ENCODE measurements at regions not wholly inside any gene's neighbourhood (a gene's known extent, or its start where the extent isn't known, plus 50 kb on each side); places are given as distances from the start of the nearest gene placed in this dataset.
"Not testable (repeated sequence)": the region's sequence is repeated elsewhere in the genome, so short reads cannot be mapped to it uniquely, and the experiment has no call there.

- no peak overlapping the region for H3K27ac Mint-ChIP-seq
- no peak for DNase-seq
- H3K27me3 Mint-ChIP-seq (ENCODE audit: low read depth in 3 of 3), result peaks cover 0 to 4% (median 1%) of the 10 kb centered on the region in 3 donors
- H3K36me3 Mint-ChIP-seq, result no peaks in the 10 kb centered on the region
- no peaks in the 10 kb centered on the region for H3K4me1 Mint-ChIP-seq
- H3K4me3 Mint-ChIP-seq, result no peak overlapping the region
- H3K9me3 Mint-ChIP-seq, result peaks cover 22 to 46% (median 39%) of the 10 kb centered on the region in 6 donors
Measured at GRCh38 chr4:19159874-19160273, 1091.8 kb upstream of the SLIT2 start.

GRCh38 chr4:19158107-19158809 lies 1093.4 kb upstream of the SLIT2 start:
- peaks cover 0 to 4% (median 1%) of the 10 kb centered on the region in 3 donors for H3K27me3 Mint-ChIP-seq (ENCODE audit: low read depth in 3 of 3)
- no peaks in the 10 kb centered on the region for H3K36me3 Mint-ChIP-seq

DNA sequence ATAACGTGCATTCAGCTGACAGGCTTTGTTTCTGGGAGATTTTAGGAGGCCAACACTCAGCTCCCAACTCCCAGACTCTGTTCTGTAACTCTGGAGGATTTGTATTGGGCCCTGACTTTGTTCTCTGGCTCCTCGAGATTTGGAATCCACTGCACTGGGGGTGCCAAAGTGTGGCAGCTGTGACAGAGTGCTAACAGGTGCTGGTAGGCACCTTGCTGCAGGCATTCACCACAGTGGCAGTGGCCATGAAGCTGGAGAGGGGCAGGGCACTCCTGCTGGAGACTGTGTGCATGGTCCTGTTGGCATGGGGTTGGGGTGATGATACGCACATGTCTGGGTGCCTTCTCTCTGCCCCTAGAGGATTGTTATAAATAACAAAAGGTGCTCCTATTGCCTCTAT lies 1094.9 kb upstream of the SLIT2 start:
- DNase-seq, result no peak
- no peaks in the 10 kb centered on the region for H3K4me1 Mint-ChIP-seq
- no peaks in the 10 kb centered on the region for H3K36me3 Mint-ChIP-seq
- peaks cover 14 to 69% (median 47%) of the 10 kb centered on the region in 6 donors for H3K9me3 Mint-ChIP-seq
- peaks cover 0 to 2% (median 1%) of the 10 kb centered on the region in 3 donors for H3K27me3 Mint-ChIP-seq (ENCODE audit: low read depth in 3 of 3)
- H3K27ac Mint-ChIP-seq, result no peak overlapping the region
- H3K4me3 Mint-ChIP-seq, result no peak overlapping the region

More at GRCh38 chr4:19158107-19158809, 1093.4 kb upstream of the SLIT2 start:
- Mint-ChIP-seq H3K4me3 (no peak overlapping the region), H3K9me3 (peaks cover 14 to 59% (median 45%) of the 10 kb centered on the region in 6 donors), H3K4me1 (no peaks in the 10 kb centered on the region), H3K27ac (no peak overlapping the region)
- no peak for DNase-seq

- Mint-ChIP-seq H3K36me3 (no peaks in the 10 kb centered on the region), H3K9me3 (peaks cover 14 to 66% (median 44%) of the 10 kb centered on the region in 6 donors), H3K27ac (no peak overlapping the region), H3K27me3 (ENCODE audit: low read depth in 3 of 3) (peaks cover 0 to 2% (median 1%) of the 10 kb centered on the region in 3 donors), H3K4me3 (no peak overlapping the region), H3K4me1 (no peaks in the 10 kb centered on the region)
- no peak for DNase-seq
Measured at GRCh38 chr4:19155568-19155967, 1096.1 kb upstream of the SLIT2 start.

DNA sequence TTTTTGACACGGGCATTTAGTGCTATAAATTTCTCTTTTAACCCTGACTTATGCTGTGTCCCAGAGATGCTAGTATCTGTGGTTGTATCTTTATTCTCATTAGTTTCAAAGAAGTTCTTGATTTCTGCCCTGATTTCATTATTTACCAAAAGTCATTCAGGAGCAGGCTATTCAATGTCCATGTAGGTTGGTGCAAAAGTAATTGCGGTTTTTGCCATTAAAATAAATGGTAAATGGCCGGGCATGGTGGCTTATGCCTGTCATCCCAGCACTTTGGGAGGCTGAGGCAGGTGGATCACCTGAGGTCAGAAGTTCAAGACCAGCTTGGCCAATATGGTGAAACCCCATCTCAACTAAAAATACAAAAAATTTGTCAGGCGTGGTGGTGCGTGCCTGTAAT lies 1097.4 kb upstream of the SLIT2 start:
- H3K27ac Mint-ChIP-seq; H3K27me3 Mint-ChIP-seq (ENCODE audit: low read depth in 3 of 3); DNase-seq; H3K36me3 Mint-ChIP-seq; H3K4me1 Mint-ChIP-seq; H3K4me3 Mint-ChIP-seq: not testable (repeated sequence)
- peaks cover 14 to 70% (median 40%) of the 10 kb centered on the region in 6 donors for H3K9me3 Mint-ChIP-seq

DNA sequence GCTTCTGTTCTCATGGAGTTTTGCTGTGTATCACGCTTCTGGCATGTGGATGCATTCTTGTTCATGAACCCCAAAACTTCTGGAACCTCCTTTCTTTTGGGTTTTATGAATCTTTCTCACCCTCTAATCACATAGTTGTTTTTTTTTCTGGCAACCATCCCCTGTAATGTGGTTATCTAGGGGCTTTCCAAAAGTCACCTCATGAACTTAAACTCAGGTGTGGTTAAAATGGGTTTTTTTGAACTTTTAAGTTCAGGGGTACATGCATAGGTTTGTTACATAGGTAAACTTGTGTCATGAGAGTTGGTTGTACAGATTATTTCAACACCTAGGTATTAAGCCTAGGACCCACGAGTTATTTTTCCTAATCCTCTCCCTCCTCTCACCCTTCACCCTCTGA lies 1099.4 kb upstream of the SLIT2 start:
- DNase-seq, result no peak
- H3K4me1 Mint-ChIP-seq, result no peaks in the 10 kb centered on the region
- H3K4me3 Mint-ChIP-seq, result no peak overlapping the region
- no peak overlapping the region for H3K27ac Mint-ChIP-seq
- H3K9me3 Mint-ChIP-seq, result peaks cover 12 to 65% (median 40%) of the 10 kb centered on the region in 6 donors
- H3K27me3 Mint-ChIP-seq (ENCODE audit: low read depth in 3 of 3), result peaks cover 0 to 2% (median 1%) of the 10 kb centered on the region in 3 donors
- no peaks in the 10 kb centered on the region for H3K36me3 Mint-ChIP-seq

DNA sequence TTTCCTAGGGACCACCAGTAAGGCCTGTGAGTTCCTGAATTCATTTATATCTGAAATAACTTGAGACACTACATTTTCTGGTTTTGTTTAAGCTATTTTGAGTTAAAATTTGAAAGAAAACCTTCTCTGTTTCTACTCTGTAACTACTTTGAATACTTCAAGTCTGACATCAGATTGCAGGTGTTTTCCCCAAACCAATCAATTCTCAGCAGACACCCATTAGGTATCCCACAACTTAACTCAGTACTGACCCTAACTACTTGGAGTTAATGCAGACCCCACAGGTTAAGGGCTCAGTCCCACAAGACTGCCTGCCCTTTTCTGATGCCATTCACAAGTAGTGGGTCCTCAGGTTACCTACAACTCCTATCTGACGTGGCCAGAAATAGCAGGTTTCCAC lies 1100.0 kb upstream of the SLIT2 start:
- H3K27me3 Mint-ChIP-seq (ENCODE audit: low read depth in 3 of 3), result peaks cover 0 to 2% (median 1%) of the 10 kb centered on the region in 3 donors
- DNase-seq, result no peak
- peaks cover 9 to 63% (median 35%) of the 10 kb centered on the region in 6 donors for H3K9me3 Mint-ChIP-seq
- H3K4me1 Mint-ChIP-seq, result no peaks in the 10 kb centered on the region
- H3K36me3 Mint-ChIP-seq, result no peaks in the 10 kb centered on the region
- H3K4me3 Mint-ChIP-seq, result no peak overlapping the region
- H3K27ac Mint-ChIP-seq, result no peak overlapping the region

DNA sequence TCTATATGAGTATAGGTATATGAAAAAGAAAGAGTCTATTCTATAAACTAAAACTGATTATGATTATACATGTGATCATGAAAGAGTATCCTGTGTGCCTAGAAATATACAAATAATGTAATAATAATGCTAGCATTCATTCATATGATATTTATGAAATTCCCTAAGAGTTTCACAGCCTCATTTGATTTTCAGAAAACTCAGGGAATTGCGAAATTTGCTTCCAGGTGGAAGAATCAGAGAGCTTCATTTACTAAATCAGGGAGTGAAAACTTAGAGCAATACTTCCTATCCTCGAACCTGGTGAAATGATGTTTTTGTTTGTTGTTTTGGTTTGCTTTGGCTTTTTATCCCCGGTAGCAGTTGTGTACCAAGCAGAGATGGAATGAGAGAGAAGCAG lies 1105.7 kb upstream of the SLIT2 start:
- no peaks in the 10 kb centered on the region for H3K4me1 Mint-ChIP-seq
- no peaks in the 10 kb centered on the region for H3K27me3 Mint-ChIP-seq (ENCODE audit: low read depth in 3 of 3)
- no peak for DNase-seq
- peaks cover 6 to 46% (median 12%) of the 10 kb centered on the region in 6 donors for H3K9me3 Mint-ChIP-seq
- no peaks in the 10 kb centered on the region for H3K36me3 Mint-ChIP-seq
- no peak overlapping the region for H3K4me3 Mint-ChIP-seq
- no peak overlapping the region for H3K27ac Mint-ChIP-seq

- H3K4me1 Mint-ChIP-seq, result no peaks in the 10 kb centered on the region
- H3K27ac Mint-ChIP-seq, result no peak overlapping the region
- no peak overlapping the region for H3K4me3 Mint-ChIP-seq
- DNase-seq, result no peak
- no peaks in the 10 kb centered on the region for H3K27me3 Mint-ChIP-seq (ENCODE audit: low read depth in 3 of 3)
- no peaks in the 10 kb centered on the region for H3K36me3 Mint-ChIP-seq
- peaks cover 0 to 54% (median 16%) of the 10 kb centered on the region in 6 donors for H3K9me3 Mint-ChIP-seq
Measured at GRCh38 chr4:19135895-19136633, 1114.5 kb upstream of the LCORL start.

DNA sequence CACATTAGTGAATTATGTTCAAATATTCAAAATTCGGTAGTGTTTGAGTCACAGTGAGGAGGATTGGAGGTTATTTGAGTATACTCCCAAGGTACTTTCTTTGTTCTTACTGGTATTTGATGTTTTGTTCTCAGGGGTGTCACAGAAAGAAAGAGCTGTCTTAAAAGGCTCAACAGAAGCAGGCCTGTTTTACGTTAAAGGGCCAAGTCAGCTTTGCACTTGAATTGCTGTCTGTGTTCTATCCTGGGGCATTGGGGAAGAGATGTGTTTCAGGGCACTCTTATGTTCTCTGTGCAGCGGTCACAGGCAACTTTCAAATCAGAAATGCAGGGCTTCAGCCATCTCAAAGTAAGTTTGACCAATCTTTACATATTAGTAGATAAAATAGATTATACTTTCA lies 1113.1 kb upstream of the LCORL start:
- Mint-ChIP-seq H3K27ac (no peak overlapping the region), H3K27me3 (ENCODE audit: low read depth in 3 of 3) (no peaks in the 10 kb centered on the region), H3K9me3 (peaks cover 0 to 43% (median 10%) of the 10 kb centered on the region in 6 donors), H3K36me3 (no peaks in the 10 kb centered on the region), H3K4me1 (no peaks in the 10 kb centered on the region), H3K4me3 (no peak overlapping the region)
- no peak for DNase-seq

DNA sequence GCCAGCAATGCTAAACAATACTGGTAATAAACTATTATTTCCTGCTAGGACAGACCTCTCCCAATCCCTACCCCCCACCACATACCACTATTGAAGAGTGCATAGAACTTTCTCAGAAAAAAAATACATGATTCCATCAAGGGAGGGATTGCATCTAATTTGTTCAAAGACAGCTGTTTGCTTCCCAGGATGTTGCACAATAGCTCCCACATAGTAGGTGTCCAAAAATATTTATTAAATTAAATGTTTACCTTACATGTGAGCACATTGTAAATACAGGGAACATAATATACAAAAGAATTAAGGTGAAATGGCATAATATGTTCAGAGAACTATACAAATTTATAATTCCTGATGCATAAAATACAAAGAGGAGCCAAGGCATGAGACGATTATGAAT lies 1111.8 kb upstream of the LCORL start:
- H3K4me1 Mint-ChIP-seq, result no peaks in the 10 kb centered on the region
- peaks cover 0 to 40% (median 13%) of the 10 kb centered on the region in 6 donors for H3K9me3 Mint-ChIP-seq
- no peaks in the 10 kb centered on the region for H3K27me3 Mint-ChIP-seq (ENCODE audit: low read depth in 3 of 3)
- DNase-seq, result no peak
- no peaks in the 10 kb centered on the region for H3K36me3 Mint-ChIP-seq
- H3K4me3 Mint-ChIP-seq, result no peak overlapping the region
- H3K27ac Mint-ChIP-seq, result no peak overlapping the region

DNA sequence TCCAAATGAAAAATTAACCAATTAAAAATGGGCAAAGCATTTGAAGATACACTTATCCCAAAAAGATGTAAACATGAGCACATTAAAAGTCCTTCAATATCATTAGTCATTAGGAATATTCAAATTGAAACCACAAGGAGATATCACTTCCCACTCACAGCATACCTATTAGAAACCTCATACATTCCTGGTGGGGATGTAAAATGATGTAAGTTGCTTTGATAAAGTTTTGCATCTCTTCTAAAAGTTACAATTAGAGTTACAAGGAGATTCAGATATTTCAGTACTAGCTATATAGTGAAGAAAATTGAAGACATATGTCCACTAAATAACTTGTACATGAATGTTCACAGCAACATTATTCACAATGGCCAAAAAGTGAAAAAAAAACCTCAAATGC lies 1109.3 kb upstream of the LCORL start:
- H3K9me3 Mint-ChIP-seq, result peaks cover 2 to 43% (median 13%) of the 10 kb centered on the region in 6 donors
- no peak overlapping the region for H3K4me3 Mint-ChIP-seq
- H3K27me3 Mint-ChIP-seq (ENCODE audit: low read depth in 3 of 3), result no peaks in the 10 kb centered on the region
- H3K27ac Mint-ChIP-seq, result no peak overlapping the region
- DNase-seq, result no peak
- H3K4me1 Mint-ChIP-seq, result no peaks in the 10 kb centered on the region
- H3K36me3 Mint-ChIP-seq, result no peaks in the 10 kb centered on the region

DNA sequence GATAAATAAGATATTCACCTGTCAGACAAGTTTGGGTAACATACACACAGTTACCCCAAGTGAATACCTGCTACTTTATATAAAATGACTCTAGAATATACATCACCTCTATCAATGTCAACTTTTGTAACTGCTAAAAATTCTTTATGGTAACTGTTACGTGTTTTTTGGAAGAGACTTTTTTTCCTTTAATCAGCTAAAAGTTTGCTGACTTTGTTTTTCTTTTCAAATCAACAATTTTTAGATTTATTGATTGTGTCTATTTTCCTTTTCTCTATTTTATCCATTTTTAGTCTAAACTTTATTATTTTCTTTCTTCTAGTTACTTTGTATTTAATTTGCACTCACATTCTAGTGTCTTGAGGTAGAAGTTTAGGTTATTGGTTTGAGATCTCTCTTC lies 1106.6 kb upstream of the LCORL start:
- Mint-ChIP-seq H3K9me3 (peaks cover 8 to 47% (median 27%) of the 10 kb centered on the region in 6 donors), H3K4me1 (no peaks in the 10 kb centered on the region), H3K36me3 (peaks cover 0 to 6% (median 0%) of the 10 kb centered on the region in 3 donors), H3K27ac (no peak overlapping the region), H3K27me3 (ENCODE audit: low read depth in 3 of 3) (no peaks in the 10 kb centered on the region), H3K4me3 (no peak overlapping the region)
- DNase-seq, result no peak

GRCh38 chr4:19126903-19127302 lies 1105.3 kb upstream of the LCORL start:
- H3K36me3 Mint-ChIP-seq, result peaks cover 0 to 6% (median 0%) of the 10 kb centered on the region in 3 donors
- no peak overlapping the region for H3K27ac Mint-ChIP-seq
- no peaks in the 10 kb centered on the region for H3K4me1 Mint-ChIP-seq
- DNase-seq, result no peak
- no peak overlapping the region for H3K4me3 Mint-ChIP-seq
- H3K27me3 Mint-ChIP-seq (ENCODE audit: low read depth in 3 of 3), result no peaks in the 10 kb centered on the region
- peaks cover 8 to 50% (median 24%) of the 10 kb centered on the region in 6 donors for H3K9me3 Mint-ChIP-seq

Measured in immature natural killer cell (primary cell).